Endothelial cell of umbilical vein (primary cell): ENCODE measurements at regions not wholly inside any gene's neighbourhood (a gene's known extent, or its start where the extent isn't known, plus 50 kb on each side); places are given as distances from the start of the nearest gene placed in this dataset.

Source experiments
- BruUV-seq: library from RNA; stranded (reverse); fragments of 400-500 nt; replicated peaks from 2 replicates; lab custom pipeline; 2021; lab: Mats Ljungman, UMichigan
- CTCF ChIA-PET: fragments of 300-600, 350-600 bp; sonication (Branson Sonifier 250); formaldehyde crosslinking; loops from one replicate; lab custom pipeline; 2021; ENCODE audit warnings: antibody characterized with exemption, inconsistent platforms; lab: Charles Lee
- POLR2A ChIA-PET: fragments of 300-600, 350-600 bp; sonication (Branson Sonifier 250); formaldehyde crosslinking; loops from one replicate; lab custom pipeline; 2021; ENCODE audit warnings: antibody characterized with exemption, inconsistent platforms; lab: Charles Lee
- DNase-seq: peaks from one replicate; pipeline ENCODE4 v3.0.0-alpha.2; 2011; ENCODE audit warnings: low read depth, low spot score
- FAIRE-seq: peaks from 2 replicates; lab custom pipeline; 2011; peaks lifted over from hg19 to GRCh38; lab: Jason Lieb, UNC
- H2AFZ ChIP-seq: 2 replicates; pipeline ENCODE4 v1.6.0; 2012; ENCODE audit warnings: low read depth, low read length, control low read depth, inconsistent platforms
- H3K27ac ChIP-seq: 2 replicates; pipeline ENCODE4 v1.5.1; 2011; ENCODE audit warnings: low read depth, mild to moderate bottlenecking, control low read depth, low read length, moderate library complexity; ENCODE audit not compliant: insufficient read depth
- H3K27me3 ChIP-seq, 2 experiments: 2 replicates each; pipeline versions ENCODE4 v1.6.0 to v1.6.1; 2011; ENCODE audit warnings: low read length in 2 of 2, mixed read lengths in 1 of 2; ENCODE audit not compliant: control insufficient read depth in 2 of 2, insufficient read depth in 2 of 2
- H3K36me3 ChIP-seq, 2 experiments: 2 replicates in 1 of 2; 3 replicates in 1 of 2; pipeline ENCODE4 v1.5.1; 2011; ENCODE audit warnings: low read length in 2 of 2, mild to moderate bottlenecking in 1 of 2, moderate library complexity in 1 of 2; ENCODE audit not compliant: control insufficient read depth in 2 of 2, insufficient read depth in 2 of 2; ENCODE audit errors: extremely low read depth in 1 of 2
- H3K4me1 ChIP-seq: 3 replicates; pipeline ENCODE4 v1.5.1; 2011; ENCODE audit warnings: mild to moderate bottlenecking, low read length; ENCODE audit not compliant: control insufficient read depth, insufficient read depth; ENCODE audit errors: extremely low read depth
- H3K4me2 ChIP-seq: 2 replicates; pipeline ENCODE4 v1.6.1; 2011; ENCODE audit warnings: low read length, control low read depth, mixed read lengths; ENCODE audit not compliant: insufficient read depth
- H3K4me3 ChIP-seq, 3 experiments: fragments of 200-600 bp in 1 of 3; sonication (generic), shearing (Covaris generic) in 1 of 3; replicated peaks in 1 of 3; 2 replicates each; pipeline ENCODE4 v1.5.1; 2011 to 2016; ENCODE audit warnings: control low read depth in 3 of 3, low read length in 3 of 3, mild to moderate bottlenecking in 2 of 3, inconsistent platforms in 1 of 3, low read depth in 1 of 3, moderate library complexity in 1 of 3; ENCODE audit not compliant: insufficient read depth in 1 of 3
- H3K79me2 ChIP-seq: 2 replicates; pipeline ENCODE4 v1.6.0; 2012; ENCODE audit warnings: low read length, inconsistent platforms; ENCODE audit not compliant: control insufficient read depth, insufficient read depth
- H3K9ac ChIP-seq: replicated peaks from 2 replicates; pipeline ENCODE3; 2011; ENCODE audit warnings: low read length, control low read depth; ENCODE audit not compliant: insufficient read depth; ENCODE audit errors: extremely low read depth
- H3K9me1 ChIP-seq: replicated peaks from 3 replicates; pipeline ENCODE4 v1.6.0; 2011; ENCODE audit warnings: mild to moderate bottlenecking, low read length; ENCODE audit not compliant: control insufficient read depth, insufficient read depth; ENCODE audit errors: extremely low read depth
- H3K9me3 ChIP-seq: replicated peaks from 2 replicates; pipeline ENCODE4 v1.5.1; 2012; ENCODE audit warnings: low read length, inconsistent platforms; ENCODE audit not compliant: control insufficient read depth, insufficient read depth
- H4K20me1 ChIP-seq: replicated peaks from 2 replicates; pipeline ENCODE3; 2011; ENCODE audit warnings: mild to moderate bottlenecking, low read length; ENCODE audit not compliant: control insufficient read depth, insufficient read depth; ENCODE audit errors: extremely low read depth
- EZH2 ChIP-seq: IDR thresholded peaks from 2 replicates; pipeline ENCODE4 v1.6.1; 2012; ENCODE audit warnings: borderline replicate concordance, low read depth, mild to moderate bottlenecking, moderate library complexity, low read length, inconsistent platforms; ENCODE audit not compliant: severe bottlenecking
- FOS ChIP-seq: IDR thresholded peaks from 2 replicates; pipeline ENCODE4 v1.6.1; 2011; ENCODE audit warnings: mild to moderate bottlenecking, low read length, moderate library complexity, borderline replicate concordance; ENCODE audit not compliant: insufficient read depth
- GATA2 ChIP-seq: IDR thresholded peaks from 2 replicates; pipeline ENCODE4 v1.7.0; 2011; ENCODE audit warnings: low read depth, mild to moderate bottlenecking, moderate library complexity, mixed read lengths, low read length; ENCODE audit not compliant: insufficient read length, insufficient read depth
- JUN ChIP-seq: IDR thresholded peaks from 2 replicates; pipeline ENCODE4 v1.6.1; 2011; ENCODE audit warnings: borderline replicate concordance, low read depth; ENCODE audit not compliant: insufficient read length, insufficient read depth
- MYC ChIP-seq: IDR thresholded peaks from one replicate; pipeline ENCODE4 v1.6.1; 2011; ENCODE audit warnings: mild to moderate bottlenecking, low read depth, low read length
- POLR2A ChIP-seq: IDR thresholded peaks from 2 replicates; pipeline ENCODE4 v1.6.1; 2012; ENCODE audit warnings: low read depth, mild to moderate bottlenecking, control low read depth, low read length
- POLR2AphosphoS5 ChIP-seq: IDR thresholded peaks from 2 replicates; pipeline ENCODE4 v1.6.1; 2012; ENCODE audit warnings: low read depth, mild to moderate bottlenecking, control low read depth, low read length, moderate library complexity; ENCODE audit not compliant: insufficient read depth
- dilution Hi-C: fragments of 300-500 bp; cut with MboI; formaldehyde crosslinking; loops from one replicate; pipeline ENCODE4 v1.15.0; 2019; ENCODE audit warnings: low sequenced_read_pairs; ENCODE audit not compliant: extremely low pct_ligation_motif_present
- intact Hi-C: fragments of 100-400 bp; cut with micrococcal nuclease; formaldehyde crosslinking; loops from one replicate; pipeline ENCODE4 v1.10.0; 2022
- TF ChIP-seq, protein P1 (sequence below): IDR thresholded peaks from 2 replicates; pipeline ENCODE4 v1.6.1; 2011; ENCODE audit not compliant: insufficient read depth, insufficient read length
- TF ChIP-seq, protein P2 (sequence below), 2 donors: IDR thresholded peaks; 1 replicate in 1 of 2; 2 replicates in 1 of 2; pipeline ENCODE4 v1.5.1; 2011; ENCODE audit warnings: low read length in 2 of 2, mild to moderate bottlenecking in 2 of 2, moderate library complexity in 2 of 2, control low read depth in 1 of 2, inconsistent platforms in 1 of 2, low read depth in 1 of 2; ENCODE audit not compliant: insufficient read depth in 1 of 2; ENCODE audit errors: extremely low read depth in 1 of 2

DNA sequence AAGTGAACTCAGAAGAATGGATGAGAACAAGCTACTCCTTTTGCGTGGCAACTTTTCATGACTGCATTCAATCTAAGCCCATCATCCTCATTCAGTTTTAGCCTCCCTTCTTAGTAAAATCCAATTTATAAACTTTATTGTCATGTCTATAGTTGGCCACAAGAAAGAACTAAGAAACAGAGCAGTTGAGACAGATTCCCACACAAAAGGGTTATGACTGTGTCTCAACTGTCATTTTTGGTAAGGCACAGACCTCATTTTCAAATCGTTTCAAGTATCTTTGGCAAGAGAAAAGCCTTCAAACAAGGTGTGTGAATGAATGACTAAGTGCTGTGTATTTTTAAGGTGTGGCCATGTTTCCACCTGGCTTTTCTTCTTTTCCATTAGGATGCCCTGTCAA lies 84.2 kb upstream of the CREB5 start:
- CTCF ChIA-PET = no interaction called here
- no peak for FAIRE-seq

More for the DNA sequence above, 84.2 kb upstream of the CREB5 start:
- Histone ChIP-seq H4K20me1 (no peaks in the 10 kb centered on the region), H3K4me2 (no peak overlapping the region), H3K27ac (no peak overlapping the region), H3K4me3 (no peak overlapping the region), H3K27me3 (peaks cover 2% of the 10 kb centered on the region in 2 experiments), H3K9me1 (no peaks in the 10 kb centered on the region), H3K9ac (no peak overlapping the region), H3K9me3 (no peaks in the 10 kb centered on the region), H3K4me1 (no peaks in the 10 kb centered on the region), H2AFZ (no peak overlapping the region), H3K36me3 (no peaks in the 10 kb centered on the region), H3K79me2 (no peaks in the 10 kb centered on the region)
- no peak for DNase-seq
- intact Hi-C loops = no loop called here
- dilution Hi-C loops = no loop called here
- BruUV-seq = no TSS peak
- POLR2A ChIA-PET = interaction anchor here (0.6 kb wide), 1 partner anchor 11 kb away, joined by 3 read pairs; no protein-coding TSS in a partner anchor
- TF ChIP-seq EZH2 = no peak
- no peak for TF ChIP-seq JUN
- no peak for TF ChIP-seq POLR2AphosphoS5
- TF ChIP-seq, protein P1, sequence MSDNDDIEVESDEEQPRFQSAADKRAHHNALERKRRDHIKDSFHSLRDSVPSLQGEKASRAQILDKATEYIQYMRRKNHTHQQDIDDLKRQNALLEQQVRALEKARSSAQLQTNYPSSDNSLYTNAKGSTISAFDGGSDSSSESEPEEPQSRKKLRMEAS = no peak
- TF ChIP-seq FOS = no peak
- no peak for TF ChIP-seq POLR2A
- TF ChIP-seq, protein P2, sequence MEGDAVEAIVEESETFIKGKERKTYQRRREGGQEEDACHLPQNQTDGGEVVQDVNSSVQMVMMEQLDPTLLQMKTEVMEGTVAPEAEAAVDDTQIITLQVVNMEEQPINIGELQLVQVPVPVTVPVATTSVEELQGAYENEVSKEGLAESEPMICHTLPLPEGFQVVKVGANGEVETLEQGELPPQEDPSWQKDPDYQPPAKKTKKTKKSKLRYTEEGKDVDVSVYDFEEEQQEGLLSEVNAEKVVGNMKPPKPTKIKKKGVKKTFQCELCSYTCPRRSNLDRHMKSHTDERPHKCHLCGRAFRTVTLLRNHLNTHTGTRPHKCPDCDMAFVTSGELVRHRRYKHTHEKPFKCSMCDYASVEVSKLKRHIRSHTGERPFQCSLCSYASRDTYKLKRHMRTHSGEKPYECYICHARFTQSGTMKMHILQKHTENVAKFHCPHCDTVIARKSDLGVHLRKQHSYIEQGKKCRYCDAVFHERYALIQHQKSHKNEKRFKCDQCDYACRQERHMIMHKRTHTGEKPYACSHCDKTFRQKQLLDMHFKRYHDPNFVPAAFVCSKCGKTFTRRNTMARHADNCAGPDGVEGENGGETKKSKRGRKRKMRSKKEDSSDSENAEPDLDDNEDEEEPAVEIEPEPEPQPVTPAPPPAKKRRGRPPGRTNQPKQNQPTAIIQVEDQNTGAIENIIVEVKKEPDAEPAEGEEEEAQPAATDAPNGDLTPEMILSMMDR (IDR thresholded peaks at IDR 0.05; ENCODE audit: extremely low read depth in 1 of 2, insufficient read depth in 1 of 2, low read depth in 1 of 2, low read length in 2 of 2) = no peak
- no peak for TF ChIP-seq GATA2
- no peak for TF ChIP-seq MYC
